H1 (cell line): ENCODE measurements at regions not wholly inside any gene's neighbourhood (a gene's known extent, or its start where the extent isn't known, plus 50 kb on each side); places are given as distances from the start of the nearest gene placed in this dataset.

Experiments used
- CTCF ChIA-PET: fragments of 300-600 bp; sonication (Branson Sonifier 250); formaldehyde crosslinking; loops from one replicate; lab custom pipeline; 2021; ENCODE audit not compliant: partially characterized antibody; lab: Charles Lee
- POLR2A ChIA-PET: fragments of 300-600 bp; sonication (Branson Sonifier 250); formaldehyde crosslinking; loops from one replicate; lab custom pipeline; 2021; ENCODE audit warnings: inconsistent platforms; ENCODE audit not compliant: partially characterized antibody; lab: Charles Lee
- DNase-seq, 2 experiments: peaks; one replicate each; pipeline versions ENCODE4 v3.0.0 to v3.0.0-alpha.2; 2010 to 2022; ENCODE audit warnings: low spot score in 2 of 2, low read depth in 1 of 2, mixed read lengths in 1 of 2
- FAIRE-seq: peaks from 2 replicates; lab custom pipeline; 2011; peaks lifted over from hg19 to GRCh38; lab: Jason Lieb, UNC
- H2AFZ ChIP-seq: 2 replicates; pipeline ENCODE4 v1.8.1; 2012; ENCODE audit warnings: low read length, inconsistent platforms
- H2AK5ac ChIP-seq: 2 replicates; pipeline ENCODE4 v1.6.1; 2013; ENCODE audit warnings: low read depth, low read length
- H2BK120ac ChIP-seq: replicated peaks from 2 replicates; pipeline ENCODE3; 2013; ENCODE audit warnings: low read depth, low read length, inconsistent platforms
- H2BK12ac ChIP-seq: 2 replicates; pipeline ENCODE4 v1.6.1; 2013; ENCODE audit warnings: low read depth, low read length
- H2BK15ac ChIP-seq: 2 replicates; pipeline ENCODE4 v1.6.1; 2013; ENCODE audit warnings: low read length
- H2BK20ac ChIP-seq: 2 replicates; pipeline ENCODE4 v1.6.1; 2013; ENCODE audit warnings: low read length
- H2BK5ac ChIP-seq: 2 replicates; pipeline ENCODE4 v1.6.1; 2013; ENCODE audit warnings: low read depth, low read length
- H3K14ac ChIP-seq: 2 replicates; pipeline ENCODE4 v1.6.1; 2013; ENCODE audit warnings: inconsistent platforms; ENCODE audit not compliant: insufficient read length
- H3K18ac ChIP-seq: 2 replicates; pipeline ENCODE4 v1.6.1; 2013; ENCODE audit warnings: low read length; ENCODE audit errors: extremely low read depth
- H3K23ac ChIP-seq: 2 replicates; pipeline ENCODE4 v1.6.1; 2013; ENCODE audit warnings: inconsistent platforms; ENCODE audit not compliant: insufficient read length
- H3K23me2 ChIP-seq: 2 replicates; pipeline ENCODE4 v1.6.1; 2013; ENCODE audit warnings: low read depth, low read length
- H3K27ac ChIP-seq: 2 replicates; pipeline ENCODE4 v1.6.1; 2011; ENCODE audit warnings: low read depth, low read length, inconsistent platforms
- H3K27me3 ChIP-seq, 4 experiments: replicated peaks in 1 of 4; 1 replicate in 1 of 4; 2 replicates in 3 of 4; pipeline versions ENCODE4 v1.6.1 to v1.8.1; 2011 to 2013; ENCODE audit warnings: low read length in 3 of 4, mild to moderate bottlenecking in 3 of 4, inconsistent platforms in 2 of 4, mixed read lengths in 2 of 4, moderate library complexity in 1 of 4; ENCODE audit not compliant: control insufficient read depth in 3 of 4, insufficient read depth in 3 of 4; ENCODE audit errors: extremely low read depth in 1 of 4
- H3K36me3 ChIP-seq, 4 experiments: 2 replicates each; pipeline versions ENCODE4 v1.6.1 to v1.8.1; 2011 to 2013; ENCODE audit warnings: mild to moderate bottlenecking in 4 of 4, low read length in 3 of 4, moderate library complexity in 2 of 4, control low read depth in 1 of 4, inconsistent platforms in 1 of 4; ENCODE audit not compliant: insufficient read depth in 4 of 4, control insufficient read depth in 2 of 4
- H3K4ac ChIP-seq: replicated peaks from 2 replicates; pipeline ENCODE3; 2013; ENCODE audit warnings: low read length, low read depth, mixed read lengths, inconsistent platforms; ENCODE audit not compliant: insufficient read length
- H3K4me1 ChIP-seq, 4 experiments: replicated peaks in 1 of 4; 1 replicate in 1 of 4; 2 replicates in 3 of 4; pipeline versions ENCODE4 v1.6.1 to v1.8.1; 2011 to 2013; ENCODE audit warnings: low read length in 3 of 4, inconsistent platforms in 2 of 4, mixed read lengths in 1 of 4; ENCODE audit not compliant: insufficient read depth in 4 of 4, control insufficient read depth in 3 of 4
- H3K4me2 ChIP-seq, 2 experiments: 2 replicates each; pipeline versions ENCODE4 v1.6.1 to v1.8.1; 2011 to 2013; ENCODE audit warnings: low read depth in 2 of 2, low read length in 2 of 2, control low read depth in 1 of 2, inconsistent platforms in 1 of 2, mild to moderate bottlenecking in 1 of 2; ENCODE audit not compliant: insufficient read depth in 1 of 2
- H3K4me3 ChIP-seq, 4 experiments: fragments of 200-600, 300-600 bp in 1 of 4; sonication (generic), shearing (Covaris generic), sonication (Bioruptor Twin) in 1 of 4; 2 replicates each; pipeline versions ENCODE4 v1.5.1 to v1.8.1; 2011 to 2016; ENCODE audit warnings: low read length in 4 of 4, low read depth in 3 of 4, control low read depth in 2 of 4, inconsistent platforms in 2 of 4, mild to moderate bottlenecking in 2 of 4, mixed read lengths in 1 of 4, moderate library complexity in 1 of 4; ENCODE audit not compliant: insufficient read depth in 2 of 4; ENCODE audit errors: extremely low read depth in 1 of 4
- H3K56ac ChIP-seq: replicated peaks from 2 replicates; pipeline ENCODE3; 2013; ENCODE audit warnings: low read depth, mild to moderate bottlenecking, mixed read lengths, low read length, inconsistent platforms; ENCODE audit not compliant: insufficient read length
- H3K79me1 ChIP-seq: 2 replicates; pipeline ENCODE4 v1.6.1; 2013; ENCODE audit warnings: low read depth, low read length, control low read depth
- H3K79me2 ChIP-seq, 2 experiments: 2 replicates each; pipeline versions ENCODE4 v1.6.1 to v1.8.1; 2012 to 2013; ENCODE audit warnings: low read length in 2 of 2, mild to moderate bottlenecking in 2 of 2, inconsistent platforms in 1 of 2; ENCODE audit not compliant: insufficient read depth in 2 of 2, control insufficient read depth in 1 of 2
- H3K9ac ChIP-seq, 4 experiments: replicated peaks in 1 of 4; 1 replicate in 1 of 4; 2 replicates in 3 of 4; pipeline versions ENCODE4 v1.6.1 to v1.8.1; 2011 to 2013; ENCODE audit warnings: low read depth in 3 of 4, low read length in 3 of 4, control low read depth in 2 of 4, mild to moderate bottlenecking in 2 of 4, moderate library complexity in 2 of 4, inconsistent platforms in 1 of 4; ENCODE audit errors: extremely low read depth in 1 of 4
- H3K9me3 ChIP-seq, 2 experiments: 2 replicates each; pipeline versions ENCODE4 v1.6.1 to v1.8.1; 2012 to 2013; ENCODE audit warnings: mild to moderate bottlenecking in 2 of 2, moderate library complexity in 2 of 2, control low read depth in 1 of 2, inconsistent platforms in 1 of 2, low read depth in 1 of 2, low read length in 1 of 2, mixed read lengths in 1 of 2; ENCODE audit not compliant: insufficient read depth in 2 of 2
- H4K20me1 ChIP-seq, 2 experiments: replicated peaks in 1 of 2; 2 replicates each; pipeline versions ENCODE3 to v1.8.1; 2011 to 2013; ENCODE audit warnings: inconsistent platforms in 2 of 2, low read length in 2 of 2, mild to moderate bottlenecking in 1 of 2; ENCODE audit not compliant: insufficient read depth in 2 of 2, control insufficient read depth in 1 of 2
- H4K5ac ChIP-seq: 2 replicates; pipeline ENCODE4 v1.6.1; 2013; ENCODE audit warnings: low read length, low read depth, mixed read lengths, inconsistent platforms; ENCODE audit not compliant: insufficient read length
- H4K8ac ChIP-seq: 2 replicates; pipeline ENCODE4 v1.8.0; 2013; ENCODE audit warnings: mild to moderate bottlenecking, moderate library complexity, low read length, inconsistent platforms; ENCODE audit not compliant: insufficient read depth; ENCODE audit errors: extremely low read depth
- H4K91ac ChIP-seq: replicated peaks from 2 replicates; pipeline ENCODE3; 2013; ENCODE audit warnings: low read length, mixed read lengths, inconsistent platforms; ENCODE audit not compliant: insufficient read length
- KDM1A ChIP-seq: fragments of 200-600, 300-600 bp; sonication (generic); IDR thresholded peaks from 2 replicates; pipeline ENCODE4 v1.7.1; 2016; ENCODE audit warnings: mild to moderate bottlenecking, low read length, borderline replicate concordance
- WGBS, 2 experiments: shearing (Covaris generic) in 1 of 2; methylation state at CpG; one replicate each; pipeline versions ENCODE4 v1.1.6 to v1.1.7; 2013 to 2015; ENCODE audit warnings: low lambda C conversion rate in 2 of 2, mixed read lengths in 2 of 2, inconsistent platforms in 1 of 2, low coverage in 1 of 2, missing lambda C conversion rate in 1 of 2; ENCODE audit not compliant: insufficient replicate concordance in 2 of 2, insufficient coverage in 1 of 2, insufficient read length in 1 of 2; ENCODE audit errors: extremely low coverage in 1 of 2, missing lambda C conversion rate in 1 of 2; 5-methylcytosine and 5-hydroxymethylcytosine counted together

DNA sequence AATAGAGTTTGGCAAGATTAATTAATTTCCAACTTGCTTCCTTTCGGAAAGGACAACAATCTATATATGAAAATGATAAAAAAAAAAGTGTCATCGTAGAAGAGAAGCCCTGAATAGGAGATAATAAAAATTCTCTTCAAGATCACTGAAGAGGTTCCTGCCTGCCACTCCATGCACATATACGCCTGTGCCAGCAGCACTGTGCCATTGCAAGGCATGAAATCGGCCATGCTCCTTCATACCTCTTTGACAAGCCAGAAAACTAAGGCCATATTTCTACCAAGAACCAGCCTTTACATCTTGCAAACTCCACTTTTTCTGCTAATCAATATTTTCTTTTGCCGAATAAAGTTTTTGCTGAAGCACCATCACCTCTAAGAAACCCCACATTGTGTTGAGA lies 365.5 kb downstream of the CXXC4 start:
- Histone ChIP-seq H2AK5ac (no peak overlapping the region), H3K18ac (no peak overlapping the region), H2BK120ac (no peak overlapping the region), H3K4ac (no peak overlapping the region), H2BK12ac (no peak overlapping the region), H3K4me2 (no peak overlapping the region), H3K79me2 (no peaks in the 10 kb centered on the region), H3K27me3 (no peaks in the 10 kb centered on the region), H3K36me3 (no peaks in the 10 kb centered on the region), H3K79me1 (no peaks in the 10 kb centered on the region), H3K27ac (no peak overlapping the region), H3K9me3 (no peaks in the 10 kb centered on the region), H2BK5ac (no peak overlapping the region), H2AFZ (no peak overlapping the region), H3K23ac (no peak overlapping the region), H3K23me2 (no peaks in the 10 kb centered on the region), H3K56ac (no peak overlapping the region), H4K20me1 (no peaks in the 10 kb centered on the region), H3K14ac (no peak overlapping the region), H2BK15ac (no peak overlapping the region), H3K9ac (no peak overlapping the region), H3K4me3 (no peak overlapping the region), H2BK20ac (no peak overlapping the region), H3K4me1 (no peaks in the 10 kb centered on the region), H4K5ac (no peak overlapping the region), H4K91ac (no peak overlapping the region), H4K8ac (no peak overlapping the region)
- 93% methylated on average over 5 of the region's 5 CpGs; no CpG with 5 or more reads in 1 of the 2 experiments for WGBS, 2 experiments
- FAIRE-seq (no peak), DNase-seq (no peak)
- CTCF ChIA-PET, result no interaction called here
- TF ChIP-seq KDM1A, result no peak
- POLR2A ChIA-PET, result no interaction called here
